AG04450 (cell line): ENCODE measurements at regions not wholly inside any gene's neighbourhood (a gene's known extent, or its start where the extent isn't known, plus 50 kb on each side); places are given as distances from the start of the nearest gene placed in this dataset.

Experiments used
- CTCF ChIA-PET: fragments of 300-600, 350-600 bp; formaldehyde crosslinking; extraction: SDS; loops from one replicate; lab custom pipeline; 2022; ENCODE audit warnings: antibody characterized with exemption, inconsistent platforms; lab: Charles Lee
- POLR2A ChIA-PET: fragments of 350-600 bp; formaldehyde crosslinking; extraction: SDS; loops from one replicate; lab custom pipeline; 2021; ENCODE audit warnings: antibody characterized with exemption, inconsistent platforms; lab: Yijun Ruan, JAX
- DNase-seq: peaks from one replicate; pipeline ENCODE4 v3.0.0-alpha.2; 2011; ENCODE audit warnings: low read depth, low spot score
- H3K27ac ChIP-seq: one replicate; pipeline ENCODE4 v1.5.1; 2012; ENCODE audit warnings: low read depth, low read length, control low read depth
- H3K27me3 ChIP-seq: one replicate; pipeline ENCODE4 v1.6.0; 2012; ENCODE audit warnings: low read length; ENCODE audit not compliant: control insufficient read depth, insufficient read depth
- H3K4me3 ChIP-seq: 2 replicates; pipeline ENCODE4 v1.5.1; 2011; ENCODE audit warnings: mild to moderate bottlenecking, low read depth, low read length, control low read depth
- H3K9me3 ChIP-seq: 2 replicates; pipeline ENCODE4 v1.5.1; 2012; ENCODE audit warnings: low read length; ENCODE audit not compliant: control insufficient read depth, insufficient read depth
- CTCF ChIP-seq: IDR thresholded peaks from 2 replicates; pipeline ENCODE4 v1.5.1; 2011; ENCODE audit warnings: low read depth, low read length, control low read depth, inconsistent platforms

DNA sequence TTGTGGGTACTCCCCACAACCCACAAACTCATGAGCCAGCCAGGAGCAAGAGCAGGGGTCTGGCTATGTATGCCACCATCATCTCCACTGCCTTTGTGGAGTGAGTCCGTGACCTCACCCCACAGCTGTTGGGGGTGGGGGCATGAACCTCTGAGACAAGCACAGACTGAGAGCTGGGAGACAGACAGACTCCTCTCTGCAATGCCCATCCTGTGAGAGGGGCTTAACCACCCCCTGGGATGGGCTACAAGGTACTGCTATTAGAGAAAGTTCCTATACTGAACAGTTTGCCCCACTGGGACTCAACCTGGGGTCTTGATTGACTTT, 84.5 kb downstream of the PITPNM2 start:
- no peak for TF ChIP-seq CTCF
- CTCF ChIA-PET: no interaction called here

DNA sequence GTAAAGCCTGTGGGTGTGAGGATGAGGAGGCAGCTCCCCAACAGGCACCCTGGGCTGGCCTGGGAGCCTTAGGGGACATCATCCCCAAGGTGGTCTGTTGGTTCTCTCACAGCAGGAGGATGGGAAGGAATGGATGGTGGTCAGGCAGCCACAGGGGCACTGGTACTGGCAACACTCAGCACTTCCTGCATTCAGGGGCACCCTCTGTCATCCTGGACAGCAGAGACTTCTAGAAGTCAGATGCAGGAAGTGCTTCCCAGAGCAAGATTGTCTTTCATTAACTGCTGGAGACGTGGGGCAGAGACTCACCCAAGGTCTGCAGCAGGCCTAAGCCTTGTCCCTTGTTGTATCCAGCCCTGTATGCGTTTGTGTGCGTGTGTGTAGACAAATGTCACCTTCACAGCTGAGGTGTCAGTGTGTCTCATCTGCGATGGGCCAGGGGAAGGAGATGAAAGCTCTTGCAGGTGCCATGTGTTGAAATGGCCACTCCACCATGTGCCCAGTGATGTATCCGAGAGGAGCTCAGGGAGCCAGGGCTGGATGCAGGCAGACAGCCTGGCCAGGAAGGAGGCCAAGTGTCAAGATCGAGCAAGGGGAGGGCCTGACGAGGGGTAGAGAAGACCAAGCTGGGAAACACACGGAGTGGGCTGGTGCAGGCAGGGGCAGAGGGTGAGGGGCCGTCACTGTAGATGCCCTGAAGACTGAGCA, 85.1 kb downstream of the PITPNM2 start:
- DNase-seq: no peak
- H3K9me3 ChIP-seq: no peaks in the 10 kb centered on the region; the same call in 1 of the 2 replicates
- H3K27ac ChIP-seq: no peak overlapping the region
- H3K4me3 ChIP-seq: no peak overlapping the region
- no peaks in the 10 kb centered on the region for H3K27me3 ChIP-seq
- TF ChIP-seq CTCF: no peak
- CTCF ChIA-PET: no interaction called here
- POLR2A ChIA-PET: interaction anchor here (1.2 kb wide), 1 partner anchor 22 kb away, joined by 3 read pairs; no protein-coding TSS in a partner anchor

More for the DNA sequence above, 84.5 kb downstream of the PITPNM2 start:
- no peak overlapping the region for H3K4me3 ChIP-seq
- POLR2A ChIA-PET: no interaction called here
- DNase-seq: no peak
- no peak overlapping the region for H3K27ac ChIP-seq
- H3K27me3 ChIP-seq: no peaks in the 10 kb centered on the region
- H3K9me3 ChIP-seq: no peaks in the 10 kb centered on the region; the same call in 1 of the 2 replicates

DNA sequence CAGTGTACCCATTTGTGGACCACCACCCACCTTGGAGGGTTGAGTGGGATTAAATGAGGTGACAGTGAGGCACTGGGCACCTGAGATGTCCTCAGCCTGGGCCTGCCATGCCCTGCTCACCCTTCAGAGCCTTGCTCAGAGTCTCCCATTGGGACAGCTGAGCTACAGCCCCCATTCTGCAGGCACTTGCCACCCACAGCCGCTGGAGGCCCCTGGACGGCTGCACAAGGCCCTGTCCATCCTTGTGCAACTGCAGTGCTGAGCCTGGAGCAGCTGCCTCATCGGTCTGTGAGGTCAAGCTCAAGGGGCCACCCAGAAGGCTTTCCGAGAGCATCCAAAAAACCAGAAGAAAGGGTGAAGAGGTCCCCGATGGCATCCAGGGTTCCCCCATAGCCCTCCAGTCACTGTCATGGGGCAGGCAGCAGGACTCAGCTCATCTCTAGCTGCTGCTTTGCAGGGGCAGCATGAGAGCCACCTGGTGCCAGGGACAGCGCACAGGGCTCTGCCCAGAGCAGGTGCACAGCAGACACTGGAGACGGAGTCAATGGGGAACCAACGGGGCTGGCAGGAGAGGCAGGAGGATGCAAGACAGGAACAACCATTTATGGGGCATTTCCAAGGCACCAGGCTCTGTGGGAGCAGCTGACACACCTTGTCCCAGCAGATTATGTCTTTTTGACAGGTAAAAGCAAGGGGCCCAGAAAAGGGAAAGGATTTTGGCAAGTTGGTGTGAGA, 84.6 kb downstream of the ARL6IP4 start:
- CTCF ChIA-PET: interaction anchor here (1.1 kb wide), 1 partner anchor 22 kb away, joined by 3 read pairs; no protein-coding TSS in a partner anchor
- Histone ChIP-seq H3K27ac (no peak overlapping the region), H3K9me3 (no peaks in the 10 kb centered on the region; the same call in 1 of the 2 replicates), H3K4me3 (no peak overlapping the region), H3K27me3 (no peaks in the 10 kb centered on the region)
- no peak for TF ChIP-seq CTCF
- DNase-seq: no peak
- POLR2A ChIA-PET: interaction anchor here (0.6 to 1.2 kb wide), 2 partner anchors 22 to 91 kb away, joined by 3 to 8 read pairs; no protein-coding TSS in a partner anchor

DNA sequence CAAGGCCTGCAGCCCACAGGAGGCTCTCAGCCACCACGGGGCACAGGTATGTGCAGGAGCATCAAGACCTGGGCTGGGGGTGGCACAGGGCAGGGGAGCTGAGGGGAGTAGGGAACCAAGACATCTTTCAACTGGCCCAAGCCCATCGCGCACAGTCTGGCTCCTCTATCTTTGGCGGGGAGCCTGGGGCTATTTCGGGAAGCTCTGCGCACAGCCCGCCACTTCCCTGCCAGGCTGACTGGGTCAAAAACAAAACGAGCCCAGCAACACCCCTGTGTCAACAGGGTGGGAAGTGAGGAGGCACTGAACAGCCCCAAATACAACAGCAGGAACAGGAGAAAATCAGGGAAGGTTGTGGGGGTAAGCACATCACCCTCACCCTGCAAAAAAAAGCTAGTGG, 83.9 kb downstream of the ARL6IP4 start:
- ChIA-PET CTCF (interaction anchor here (1.1 kb wide), 1 partner anchor 21 kb away, joined by 3 read pairs; no protein-coding TSS in a partner anchor), POLR2A (interaction anchor here (0.6 to 1.2 kb wide), 2 partner anchors 21 to 90 kb away, joined by 3 to 8 read pairs; no protein-coding TSS in a partner anchor)
- Histone ChIP-seq H3K27me3 (no peaks in the 10 kb centered on the region), H3K9me3 (no peaks in the 10 kb centered on the region; the same call in 1 of the 2 replicates), H3K4me3 (no peak overlapping the region), H3K27ac (no peak overlapping the region)
- no peak for TF ChIP-seq CTCF
- no peak for DNase-seq
